IgD-negative memory B cell (primary cell): ENCODE measurements at regions not wholly inside any gene's neighbourhood (a gene's known extent, or its start where the extent isn't known, plus 50 kb on each side); places are given as distances from the start of the nearest gene placed in this dataset.

Source experiments
- H3K27ac Mint-ChIP-seq, 3 donors: one replicate each; pipeline ENCODE4 v1.8.0; 2020 to 2022; ENCODE audit warnings: mild to moderate bottlenecking in 3 of 3, mixed read lengths in 3 of 3, moderate library complexity in 1 of 3
- H3K27me3 Mint-ChIP-seq: one replicate; pipeline ENCODE4 v1.8.0; 2021; ENCODE audit warnings: mixed read lengths
- H3K36me3 Mint-ChIP-seq: one replicate; pipeline ENCODE4 v1.8.0; 2020; ENCODE audit warnings: mild to moderate bottlenecking, mixed read lengths
- H3K4me1 Mint-ChIP-seq, 3 donors: one replicate each; pipeline ENCODE4 v1.8.0; 2020 to 2022; ENCODE audit warnings: mixed read lengths in 3 of 3, mild to moderate bottlenecking in 1 of 3
- H3K4me3 Mint-ChIP-seq, 4 donors: one replicate each; pipeline ENCODE4 v1.8.0; 2020 to 2022; ENCODE audit warnings: mild to moderate bottlenecking in 4 of 4, mixed read lengths in 4 of 4, moderate library complexity in 3 of 4
- H3K9me3 Mint-ChIP-seq, 3 donors: one replicate each; pipeline ENCODE4 v1.8.0; 2020 to 2021; ENCODE audit warnings: mixed read lengths in 3 of 3, mild to moderate bottlenecking in 1 of 3

GRCh38 chr5:35420200-35420599, 189.9 kb upstream of the PRLR start:
- Mint-ChIP-seq H3K27ac (no peak overlapping the region), H3K36me3 (no peaks in the 10 kb centered on the region), H3K4me3 (no peak overlapping the region), H3K9me3 (no peaks in the 10 kb centered on the region), H3K4me1 (no peaks in the 10 kb centered on the region), H3K27me3 (no peaks in the 10 kb centered on the region)

- Mint-ChIP-seq H3K4me3 (no peak overlapping the region), H3K27ac (no peak overlapping the region), H3K9me3 (peaks cover 0 to 2% (median 0%) of the 10 kb centered on the region in 3 donors), H3K27me3 (no peaks in the 10 kb centered on the region), H3K4me1 (no peaks in the 10 kb centered on the region), H3K36me3 (no peaks in the 10 kb centered on the region)
These were observed 186.8 kb upstream of the PRLR start for GRCh38 chr5:35417040-35417439.

GRCh38 chr5:35416217-35416988, 186.1 kb upstream of the PRLR start:
- H3K4me3 Mint-ChIP-seq: no peak overlapping the region
- H3K4me1 Mint-ChIP-seq: no peaks in the 10 kb centered on the region
- H3K36me3 Mint-ChIP-seq: no peaks in the 10 kb centered on the region
- H3K9me3 Mint-ChIP-seq: peaks cover 0 to 2% (median 0%) of the 10 kb centered on the region in 3 donors
- no peaks in the 10 kb centered on the region for H3K27me3 Mint-ChIP-seq
- no peak overlapping the region for H3K27ac Mint-ChIP-seq

- H3K36me3 Mint-ChIP-seq: no peaks in the 10 kb centered on the region
These were observed 185.0 kb upstream of the PRLR start for GRCh38 chr5:35415309-35415708.

GRCh38 chr5:35409361-35409760, 179.1 kb upstream of the PRLR start:
- Mint-ChIP-seq H3K27me3 (no peaks in the 10 kb centered on the region), H3K4me1 (no peaks in the 10 kb centered on the region), H3K4me3 (no peak overlapping the region), H3K9me3 (peaks cover 0 to 7% (median 3%) of the 10 kb centered on the region in 3 donors), H3K36me3 (no peaks in the 10 kb centered on the region), H3K27ac (no peak overlapping the region)

More at GRCh38 chr5:35415309-35415708, 185.0 kb upstream of the PRLR start:
- Mint-ChIP-seq H3K4me1 (no peaks in the 10 kb centered on the region), H3K4me3 (no peak overlapping the region), H3K9me3 (peaks cover 0 to 4% (median 0%) of the 10 kb centered on the region in 3 donors), H3K27ac (no peak overlapping the region), H3K27me3 (no peaks in the 10 kb centered on the region)

- H3K27me3 Mint-ChIP-seq: no peaks in the 10 kb centered on the region
- H3K27ac Mint-ChIP-seq: no peak overlapping the region
- H3K4me3 Mint-ChIP-seq: no peak overlapping the region
- H3K9me3 Mint-ChIP-seq: peaks cover 0 to 8% (median 3%) of the 10 kb centered on the region in 3 donors
- no peaks in the 10 kb centered on the region for H3K36me3 Mint-ChIP-seq
- no peaks in the 10 kb centered on the region for H3K4me1 Mint-ChIP-seq
These were observed 177.9 kb upstream of the PRLR start for GRCh38 chr5:35408146-35408545.

- H3K4me1 Mint-ChIP-seq: no peaks in the 10 kb centered on the region
- H3K9me3 Mint-ChIP-seq: peaks cover 0 to 8% (median 4%) of the 10 kb centered on the region in 3 donors
- H3K27ac Mint-ChIP-seq: no peak overlapping the region
- H3K4me3 Mint-ChIP-seq: no peak overlapping the region
- no peaks in the 10 kb centered on the region for H3K27me3 Mint-ChIP-seq
- H3K36me3 Mint-ChIP-seq: no peaks in the 10 kb centered on the region
These were observed 177.4 kb upstream of the PRLR start for GRCh38 chr5:35407697-35408096.

- no peak overlapping the region for H3K4me3 Mint-ChIP-seq
- no peaks in the 10 kb centered on the region for H3K4me1 Mint-ChIP-seq
- H3K9me3 Mint-ChIP-seq: peaks cover 0 to 6% (median 5%) of the 10 kb centered on the region in 3 donors
- H3K27ac Mint-ChIP-seq: no peak overlapping the region
- no peaks in the 10 kb centered on the region for H3K36me3 Mint-ChIP-seq
- no peaks in the 10 kb centered on the region for H3K27me3 Mint-ChIP-seq
These were observed 175.7 kb upstream of the PRLR start for GRCh38 chr5:35405938-35406337.

GRCh38 chr5:35404701-35405100, 174.4 kb upstream of the PRLR start:
- Mint-ChIP-seq H3K9me3 (peaks cover 0 to 7% (median 5%) of the 10 kb centered on the region in 3 donors), H3K27ac (no peak overlapping the region), H3K4me3 (no peak overlapping the region), H3K36me3 (no peaks in the 10 kb centered on the region), H3K27me3 (no peaks in the 10 kb centered on the region), H3K4me1 (no peaks in the 10 kb centered on the region)

- H3K27ac Mint-ChIP-seq: no peak overlapping the region
These were observed 163.6 kb upstream of the PRLR start for GRCh38 chr5:35393901-35394300.

GRCh38 chr5:35384658-35385057, 154.4 kb upstream of the PRLR start:
- Mint-ChIP-seq H3K4me1 (peaks cover 0 to 2% (median 0%) of the 10 kb centered on the region in 3 donors), H3K27ac (no peak overlapping the region), H3K9me3 (peaks cover 0 to 10% (median 0%) of the 10 kb centered on the region in 3 donors)

More at GRCh38 chr5:35393901-35394300, 163.6 kb upstream of the PRLR start:
- H3K4me3 Mint-ChIP-seq: no peak overlapping the region
- H3K4me1 Mint-ChIP-seq: peaks cover 0 to 1% (median 0%) of the 10 kb centered on the region in 3 donors
- H3K27me3 Mint-ChIP-seq: no peaks in the 10 kb centered on the region
- H3K36me3 Mint-ChIP-seq: no peaks in the 10 kb centered on the region
- peaks cover 0 to 15% (median 4%) of the 10 kb centered on the region in 3 donors for H3K9me3 Mint-ChIP-seq

GRCh38 chr5:35383041-35383440, 152.8 kb upstream of the PRLR start:
- H3K4me3 Mint-ChIP-seq: no peak overlapping the region
- H3K9me3 Mint-ChIP-seq: peaks cover 0 to 6% (median 0%) of the 10 kb centered on the region in 3 donors
- H3K27me3 Mint-ChIP-seq: peaks cover 3% of the 10 kb centered on the region
- H3K27ac Mint-ChIP-seq: no peak overlapping the region
- H3K36me3 Mint-ChIP-seq: no peaks in the 10 kb centered on the region
- H3K4me1 Mint-ChIP-seq: peaks cover 0 to 2% (median 0%) of the 10 kb centered on the region in 3 donors

More at GRCh38 chr5:35384658-35385057, 154.4 kb upstream of the PRLR start:
- no peaks in the 10 kb centered on the region for H3K36me3 Mint-ChIP-seq
- H3K4me3 Mint-ChIP-seq: no peak overlapping the region
- H3K27me3 Mint-ChIP-seq: peaks cover 3% of the 10 kb centered on the region

- H3K36me3 Mint-ChIP-seq: no peaks in the 10 kb centered on the region
- no peaks in the 10 kb centered on the region for H3K9me3 Mint-ChIP-seq
- H3K4me1 Mint-ChIP-seq: peaks cover 0 to 3% (median 0%) of the 10 kb centered on the region in 3 donors
- peaks cover 1% of the 10 kb centered on the region for H3K27me3 Mint-ChIP-seq
- no peak overlapping the region for H3K4me3 Mint-ChIP-seq
- H3K27ac Mint-ChIP-seq: no peak overlapping the region
These were observed 147.4 kb upstream of the PRLR start for GRCh38 chr5:35377653-35378052.

GRCh38 chr5:35374584-35374983, 144.3 kb upstream of the PRLR start:
- Mint-ChIP-seq H3K4me1 (peaks cover 0 to 1% (median 0%) of the 10 kb centered on the region in 3 donors), H3K9me3 (no peaks in the 10 kb centered on the region), H3K4me3 (no peak overlapping the region), H3K36me3 (no peaks in the 10 kb centered on the region), H3K27ac (no peak overlapping the region), H3K27me3 (peaks cover 1% of the 10 kb centered on the region)

GRCh38 chr5:35373249-35373648, 143.0 kb upstream of the PRLR start:
- no peak overlapping the region for H3K27ac Mint-ChIP-seq
- H3K27me3 Mint-ChIP-seq: peaks cover 1% of the 10 kb centered on the region
- H3K4me1 Mint-ChIP-seq: peaks cover 0 to 1% (median 0%) of the 10 kb centered on the region in 3 donors
- no peak overlapping the region for H3K4me3 Mint-ChIP-seq
- no peaks in the 10 kb centered on the region for H3K36me3 Mint-ChIP-seq
- no peaks in the 10 kb centered on the region for H3K9me3 Mint-ChIP-seq

- Mint-ChIP-seq H3K27ac (no peak overlapping the region), H3K36me3 (no peaks in the 10 kb centered on the region), H3K9me3 (no peaks in the 10 kb centered on the region), H3K4me1 (peaks cover 0 to 1% (median 0%) of the 10 kb centered on the region in 3 donors), H3K27me3 (peaks cover 1% of the 10 kb centered on the region), H3K4me3 (no peak overlapping the region)
These were observed 142.2 kb upstream of the PRLR start for GRCh38 chr5:35372482-35372881.
